KMS-11 (cell line): ENCODE measurements at regions not wholly inside any gene's neighbourhood (a gene's known extent, or its start where the extent isn't known, plus 50 kb on each side); places are given as distances from the start of the nearest gene placed in this dataset.

Experiments
- H2AFZ ChIP-seq: fragments of 200-600 bp; sonication (generic); 2 replicates; pipeline ENCODE4 v1.6.1; 2016; ENCODE audit warnings: antibody characterized with exemption, mixed run types, low read depth
- H3K27ac ChIP-seq: fragments of 200-600 bp; sonication (generic); 2 replicates; pipeline ENCODE4 v1.6.1; 2016; ENCODE audit warnings: mild to moderate bottlenecking, mixed run types
- H3K27me3 ChIP-seq: fragments of 200-600 bp; sonication (generic); 2 replicates; pipeline ENCODE4 v1.6.1; 2017; ENCODE audit warnings: mild to moderate bottlenecking, low read depth, mixed run types, moderate library complexity; ENCODE audit not compliant: insufficient read depth
- H3K36me3 ChIP-seq: fragments of 200-600 bp; sonication (generic); 2 replicates; pipeline ENCODE4 v1.6.1; 2017; ENCODE audit warnings: mild to moderate bottlenecking, mixed run types; ENCODE audit not compliant: insufficient read depth
- H3K4me1 ChIP-seq: fragments of 200-600 bp; sonication (generic); 2 replicates; pipeline ENCODE4 v1.6.1; 2016; ENCODE audit warnings: mild to moderate bottlenecking, low read depth, mixed run types; ENCODE audit not compliant: poor library complexity, severe bottlenecking
- H3K4me2 ChIP-seq: fragments of 200-600 bp; sonication (generic); 2 replicates; pipeline ENCODE4 v1.7.0; 2016; ENCODE audit warnings: mild to moderate bottlenecking, mixed run types
- H3K4me3 ChIP-seq: fragments of 200-600 bp; sonication (generic); IDR thresholded peaks from 2 replicates; pipeline ENCODE4 v1.6.1; 2017; ENCODE audit warnings: low read depth, low read length, mixed read lengths; ENCODE audit not compliant: insufficient read depth
- H3K79me2 ChIP-seq: fragments of 200-600 bp; sonication (generic); 2 replicates; pipeline ENCODE4 v1.6.1; 2016; ENCODE audit warnings: low read depth, mixed run types; ENCODE audit not compliant: insufficient read depth
- H3K9ac ChIP-seq: fragments of 200-600 bp; sonication (generic); 2 replicates; pipeline ENCODE4 v1.6.1; 2016; ENCODE audit warnings: mild to moderate bottlenecking, mixed run types
- H4K20me1 ChIP-seq: fragments of 200-600 bp; sonication (generic); 2 replicates; pipeline ENCODE4 v1.6.1; 2016; ENCODE audit warnings: mild to moderate bottlenecking, mixed run types; ENCODE audit not compliant: insufficient read depth
- TF ChIP-seq, protein P1 (sequence below): fragments of 200-600 bp; sonication (generic); conservative IDR thresholded peaks from 2 replicates; pipeline ENCODE4 v1.6.1; 2017; ENCODE audit warnings: low read depth, mild to moderate bottlenecking, antibody characterized with exemption, low read length, moderate library complexity, mixed read lengths

DNA sequence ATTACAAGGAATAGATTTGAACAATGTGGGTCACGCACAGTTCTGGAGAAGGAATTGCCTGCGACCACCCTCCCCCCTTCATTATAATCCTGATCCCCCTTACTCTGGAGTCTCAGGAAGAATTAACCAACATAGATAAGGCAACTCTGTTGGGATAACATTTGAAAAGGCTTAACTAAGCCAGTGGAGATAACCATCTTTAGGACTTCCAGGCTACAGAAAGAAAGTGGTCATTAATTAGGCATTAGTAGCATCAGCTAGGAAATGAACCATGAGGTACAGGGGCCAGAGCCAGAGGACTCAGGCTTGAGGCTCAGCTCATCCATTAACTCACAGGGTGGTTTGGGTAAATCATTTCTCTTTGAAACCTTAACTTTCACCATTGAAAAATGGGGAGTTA, 720.0 kb upstream of the API5 start:
- Histone ChIP-seq H3K4me3 (no peak overlapping the region), H3K36me3 (no peaks in the 10 kb centered on the region), H3K9ac (no peak overlapping the region), H3K27ac (no peak overlapping the region), H3K79me2 (no peaks in the 10 kb centered on the region), H3K4me2 (no peak overlapping the region), H3K4me1 (no peaks in the 10 kb centered on the region), H3K27me3 (no peaks in the 10 kb centered on the region), H4K20me1 (no peaks in the 10 kb centered on the region), H2AFZ (no peak overlapping the region)
- TF ChIP-seq, protein P1, sequence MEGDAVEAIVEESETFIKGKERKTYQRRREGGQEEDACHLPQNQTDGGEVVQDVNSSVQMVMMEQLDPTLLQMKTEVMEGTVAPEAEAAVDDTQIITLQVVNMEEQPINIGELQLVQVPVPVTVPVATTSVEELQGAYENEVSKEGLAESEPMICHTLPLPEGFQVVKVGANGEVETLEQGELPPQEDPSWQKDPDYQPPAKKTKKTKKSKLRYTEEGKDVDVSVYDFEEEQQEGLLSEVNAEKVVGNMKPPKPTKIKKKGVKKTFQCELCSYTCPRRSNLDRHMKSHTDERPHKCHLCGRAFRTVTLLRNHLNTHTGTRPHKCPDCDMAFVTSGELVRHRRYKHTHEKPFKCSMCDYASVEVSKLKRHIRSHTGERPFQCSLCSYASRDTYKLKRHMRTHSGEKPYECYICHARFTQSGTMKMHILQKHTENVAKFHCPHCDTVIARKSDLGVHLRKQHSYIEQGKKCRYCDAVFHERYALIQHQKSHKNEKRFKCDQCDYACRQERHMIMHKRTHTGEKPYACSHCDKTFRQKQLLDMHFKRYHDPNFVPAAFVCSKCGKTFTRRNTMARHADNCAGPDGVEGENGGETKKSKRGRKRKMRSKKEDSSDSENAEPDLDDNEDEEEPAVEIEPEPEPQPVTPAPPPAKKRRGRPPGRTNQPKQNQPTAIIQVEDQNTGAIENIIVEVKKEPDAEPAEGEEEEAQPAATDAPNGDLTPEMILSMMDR, result no peak

DNA sequence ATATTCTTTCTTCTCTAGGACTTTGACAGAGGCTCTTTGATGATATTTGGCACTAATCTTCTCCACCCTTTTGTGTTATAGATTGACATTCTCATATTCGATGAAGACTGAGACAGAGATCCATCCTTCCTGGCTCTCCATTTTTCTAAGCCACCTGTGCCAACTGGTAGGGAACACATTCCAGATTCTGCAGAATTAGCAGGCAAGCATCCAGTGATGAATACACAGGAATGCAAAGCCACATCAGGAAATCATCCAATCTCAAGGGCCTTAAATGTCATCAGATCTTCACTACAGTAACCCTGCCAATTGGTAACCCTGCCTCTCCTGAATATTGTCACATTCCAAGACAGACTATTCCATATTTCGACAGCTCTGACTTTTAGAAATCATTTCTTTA, 718.4 kb upstream of the API5 start:
- H3K27me3 ChIP-seq, result no peaks in the 10 kb centered on the region
- H3K79me2 ChIP-seq, result no peaks in the 10 kb centered on the region
- H3K9ac ChIP-seq, result no peak overlapping the region
- no peaks in the 10 kb centered on the region for H4K20me1 ChIP-seq
- no peaks in the 10 kb centered on the region for H3K36me3 ChIP-seq
- no peak overlapping the region for H3K4me3 ChIP-seq
- H2AFZ ChIP-seq, result no peak overlapping the region
- no peak overlapping the region for H3K4me2 ChIP-seq
- no peaks in the 10 kb centered on the region for H3K4me1 ChIP-seq
- no peak overlapping the region for H3K27ac ChIP-seq
- TF ChIP-seq, protein P1, result no peak

DNA sequence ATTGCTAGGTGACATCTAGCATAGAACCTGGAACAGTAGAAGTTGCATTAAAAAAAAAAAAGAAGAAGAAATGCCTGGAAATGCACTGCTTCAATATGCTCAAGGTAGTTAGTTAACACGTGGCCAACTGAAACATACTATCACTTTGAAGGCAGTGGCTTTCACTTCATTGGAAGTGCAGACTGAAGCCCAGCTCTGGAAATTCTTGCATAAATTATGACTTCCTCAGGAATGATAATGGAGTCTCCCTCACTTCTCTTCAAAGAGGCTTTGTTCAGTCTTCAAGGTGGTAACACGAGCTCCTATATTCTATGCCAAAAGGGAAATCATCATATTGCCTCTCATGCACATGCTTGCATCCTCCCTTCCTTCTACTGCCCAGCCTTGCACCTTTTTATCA, 715.9 kb upstream of the API5 start:
- no peak overlapping the region for H2AFZ ChIP-seq
- H3K27ac ChIP-seq, result no peak overlapping the region
- H3K9ac ChIP-seq, result no peak overlapping the region
- H3K36me3 ChIP-seq, result no peaks in the 10 kb centered on the region; the same call in 1 of the 2 replicates
- no peak overlapping the region for H3K4me2 ChIP-seq
- no peaks in the 10 kb centered on the region for H3K4me1 ChIP-seq
- no peaks in the 10 kb centered on the region for H4K20me1 ChIP-seq
- H3K79me2 ChIP-seq, result no peaks in the 10 kb centered on the region
- TF ChIP-seq, protein P1, result no peak
- no peaks in the 10 kb centered on the region for H3K27me3 ChIP-seq
- no peak overlapping the region for H3K4me3 ChIP-seq

DNA sequence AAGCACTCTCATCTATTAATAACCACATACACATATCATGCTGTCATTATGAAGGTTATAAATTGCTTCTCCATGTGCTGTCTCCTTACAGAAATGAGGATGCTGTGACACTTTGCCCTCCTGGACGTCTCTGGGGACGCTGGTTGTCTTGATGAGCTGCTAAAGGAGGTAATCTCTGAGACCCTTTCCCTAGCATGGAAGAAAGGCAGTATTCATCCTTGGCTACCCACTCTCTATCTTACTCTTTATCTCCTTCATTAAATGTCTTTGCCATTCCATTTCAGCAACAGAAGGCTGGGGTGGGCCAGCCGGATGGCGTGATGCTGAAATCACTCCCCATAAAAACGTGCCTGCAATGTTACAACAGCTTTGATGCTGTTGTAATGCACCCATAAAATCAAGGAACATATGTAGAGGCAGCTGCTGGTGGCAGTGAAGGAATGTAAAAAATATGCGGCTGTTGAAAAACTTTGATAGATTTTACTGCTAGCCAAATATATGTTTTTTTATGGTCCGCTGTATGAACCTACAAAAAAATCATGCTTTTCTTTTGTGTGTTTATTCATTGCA, 715.1 kb upstream of the API5 start:
- H3K4me2 ChIP-seq, result no peak overlapping the region
- no peaks in the 10 kb centered on the region for H4K20me1 ChIP-seq
- TF ChIP-seq, protein P1, result no peak

More for the DNA sequence above, 715.1 kb upstream of the API5 start:
- Histone ChIP-seq H3K27me3 (no peaks in the 10 kb centered on the region), H3K4me3 (no peak overlapping the region), H3K9ac (no peak overlapping the region), H3K36me3 (no peaks in the 10 kb centered on the region; the same call in 1 of the 2 replicates), H3K79me2 (no peaks in the 10 kb centered on the region), H3K4me1 (no peaks in the 10 kb centered on the region), H3K27ac (no peak overlapping the region), H2AFZ (no peak overlapping the region)
